ENCODE measurements at regions not wholly inside any gene's neighbourhood (a gene's known extent, or its start where the extent isn't known, plus 50 kb on each side); places are given as distances from the start of the nearest gene placed in this dataset.

GRCh38 chr3:16811950-16812349 lies 72.8 kb upstream of the PLCL2 start (continued):
- no peak for TF ChIP-seq HDAC8 (tag; IDR thresholded peaks at IDR 0.05)
- TF ChIP-seq MEF2D (tag; conservative IDR thresholded peaks at IDR 0.05; ENCODE audit: low read depth): no peak
- no peak for TF ChIP-seq IRF2 (CRISPR knock-in tag; IDR thresholded peaks at IDR 0.05)

GRCh38 chr3:16813336-16813735 lies 71.4 kb upstream of the PLCL2 start:
- Histone ChIP-seq H3K9me1 (ENCODE audit: control insufficient read depth, insufficient read depth, low read length) (no peaks in the 10 kb centered on the region), H2AFZ (ENCODE audit: low read depth, low read length) (no peak overlapping the region), H3K4me2 (ENCODE audit: insufficient read depth, low read length) (no peak overlapping the region), H4K20me1 (replicated peaks; ENCODE audit: control insufficient read depth, insufficient read depth, low read length) (no peaks in the 10 kb centered on the region), H3K79me2 (ENCODE audit: control insufficient read depth, insufficient read depth, low read length) (no peaks in the 10 kb centered on the region), H3K27ac (ENCODE audit: extremely low read depth, low read depth, low read length) (no peak overlapping the region), H3K9ac (ENCODE audit: insufficient read depth in 1 of 2, low read depth in 2 of 2, low read length in 2 of 2) (no peak overlapping the region), H3K36me3 (ENCODE audit: control insufficient read depth, insufficient read depth, low read length) (no peaks in the 10 kb centered on the region), H3K4me3 (no peak overlapping the region), H3K9me3 (replicated peaks; ENCODE audit: control insufficient read depth, insufficient read depth, low read depth, low read length) (no peaks in the 10 kb centered on the region), H3K4me1 (replicated peaks in 1 of 2; ENCODE audit: control insufficient read depth in 2 of 2, insufficient read depth in 2 of 2, low read length in 2 of 2) (no peaks in the 10 kb centered on the region), H3K27me3 (ENCODE audit: control insufficient read depth in 2 of 2, insufficient read depth in 2 of 2, low read length in 2 of 2) (no peaks in the 10 kb centered on the region)
- POLR2A ChIA-PET: interaction anchor here (0.6 kb wide), 1 partner anchor 15 kb away, joined by 3 read pairs; no protein-coding TSS in a partner anchor
- CTCF ChIA-PET (ENCODE audit: low intra/inter-chr PET ratio): no interaction called here
- in situ Hi-C loops (cut with MboI) (no loop called here), intact Hi-C loops (cut with micrococcal nuclease) (no loop called here)
- TF ChIP-seq CCAR2 (IDR thresholded peaks at IDR 0.05; ENCODE audit: low read depth, low read length) (no peak), CLOCK (CRISPR knock-in tag; IDR thresholded peaks at IDR 0.05; ENCODE audit: borderline replicate concordance) (no peak), BRCA1 (IDR thresholded peaks at IDR 0.05) (no peak), BRCA1 (CRISPR knock-in tag; IDR thresholded peaks at IDR 0.05) (no peak), JUN (IDR thresholded peaks at IDR 0.05; ENCODE audit: borderline replicate concordance, low read depth, low read length) (no peak), JUN (CRISPR knock-in tag; IDR thresholded peaks at IDR 0.05; ENCODE audit: borderline replicate concordance) (no peak), NR2F6 (CRISPR knock-in tag; IDR thresholded peaks at IDR 0.05) (no peak), MTA2 (IDR thresholded peaks at IDR 0.05; ENCODE audit: low read depth) (no peak), GTF2B (IDR thresholded peaks at IDR 0.05; ENCODE audit: extremely low read depth, insufficient read length) (no peak), PCBP1 (IDR thresholded peaks at IDR 0.05; ENCODE audit: low read depth, low read length, poor library complexity, severe bottlenecking) (no peak), CREB5 (CRISPR knock-in tag; IDR thresholded peaks at IDR 0.05) (no peak), POLR2G (IDR thresholded peaks at IDR 0.05; ENCODE audit: low read depth, low read length) (no peak), BMI1 (IDR thresholded peaks at IDR 0.05; ENCODE audit: low read length) (no peak), L3MBTL2 (IDR thresholded peaks at IDR 0.05) (no peak), KDM5B (IDR thresholded peaks at IDR 0.05; ENCODE audit: insufficient replicate concordance, low read depth, low read length) (no peak), RNF2 (IDR thresholded peaks at IDR 0.05) (no peak)
- ATAC-seq (no peak), FAIRE-seq (no peak), DNase-seq (ENCODE audit: extremely low read depth in 1 of 4, low spot score in 3 of 4) (no peak)
- no TSS peak for BruUV-seq (replicated peaks)

Data from K562 (cell line).